IMR-90 (cell line): ENCODE measurements at regions not wholly inside any gene's neighbourhood (a gene's known extent, or its start where the extent isn't known, plus 50 kb on each side); places are given as distances from the start of the nearest gene placed in this dataset.

Experiments
- CTCF ChIP-seq: conservative IDR thresholded peaks from 2 replicates; pipeline ENCODE4 v1.5.1; 2012; ENCODE audit warnings: mild to moderate bottlenecking, low read depth, low read length, improper control_type of control experiment
- POLR2A ChIP-seq: IDR thresholded peaks from 2 replicates; pipeline ENCODE4 v1.6.1; 2012; ENCODE audit warnings: mild to moderate bottlenecking, low read depth, low read length

GRCh38 chrX:40299641-40300046, 201.9 kb upstream of the BCOR start:
- no peak for TF ChIP-seq CTCF
- TF ChIP-seq POLR2A: no peak
